Kidney glomerular epithelial cell (primary cell): ENCODE measurements at regions not wholly inside any gene's neighbourhood (a gene's known extent, or its start where the extent isn't known, plus 50 kb on each side); places are given as distances from the start of the nearest gene placed in this dataset.

Experiments
- DNase-seq: peaks from one replicate; lab custom pipeline; 2025; lab: John Stamatoyannopoulos, UW

- DNase-seq, result no peak
Observed at GRCh38 chr12:13288937-13289652, 92.6 kb downstream of the EMP1 start.

DNA sequence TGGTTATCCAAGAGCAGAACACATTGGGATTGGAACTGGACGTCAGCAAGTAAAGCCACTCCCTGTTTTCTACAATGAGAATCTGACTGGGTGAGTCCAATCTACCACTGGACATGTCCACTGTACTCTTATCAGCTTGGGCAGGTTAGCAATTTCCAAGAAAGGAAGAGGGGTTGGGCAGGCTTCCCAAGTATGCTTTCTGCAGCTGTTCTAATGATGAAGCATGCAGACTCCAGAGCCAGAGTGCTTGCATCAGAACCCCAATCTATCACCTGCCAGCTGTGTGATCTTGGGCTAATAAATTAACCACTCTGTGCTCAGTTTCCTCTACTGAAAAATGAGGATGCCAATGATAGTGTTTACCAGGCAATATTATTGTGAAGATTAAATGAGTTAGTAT lies 92.0 kb downstream of the EMP1 start:
- DNase-seq, result no peak

- no peak for DNase-seq
Observed at GRCh38 chr12:13283867-13284266, 87.3 kb downstream of the EMP1 start.

- DNase-seq, result no peak
Observed at GRCh38 chr12:13282861-13283260, 86.3 kb downstream of the EMP1 start.

- peak; percentile 68 for DNase-seq
Observed at GRCh38 chr12:13278249-13278787, 81.8 kb downstream of the EMP1 start.

GRCh38 chr12:13277293-13277692 lies 80.8 kb downstream of the EMP1 start:
- DNase-seq, result no peak

- no peak for DNase-seq
Observed at GRCh38 chr12:13275241-13276085, 78.9 kb downstream of the EMP1 start.

- DNase-seq, result no peak
Observed at GRCh38 chr12:13273850-13274249, 77.3 kb downstream of the EMP1 start.

DNA sequence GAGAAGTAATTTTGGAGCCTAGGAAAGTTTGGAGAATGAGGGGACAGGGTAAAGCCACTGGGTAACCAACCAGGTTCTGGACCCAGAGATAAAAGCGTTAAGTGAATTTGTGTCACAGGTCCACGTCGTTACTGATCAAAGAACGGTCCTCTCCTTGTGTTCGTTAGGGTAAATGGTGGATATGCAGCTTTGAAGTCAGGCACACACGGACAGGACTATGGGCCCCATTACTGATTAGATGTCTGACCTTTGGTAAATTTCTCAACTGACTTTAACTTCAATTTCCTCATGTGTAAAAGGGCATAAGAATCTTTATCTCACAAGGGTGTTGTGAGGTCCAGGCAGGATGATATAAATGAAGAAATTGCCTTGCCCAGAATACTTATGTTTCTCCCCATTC lies 76.6 kb downstream of the EMP1 start:
- DNase-seq, result no peak

DNA sequence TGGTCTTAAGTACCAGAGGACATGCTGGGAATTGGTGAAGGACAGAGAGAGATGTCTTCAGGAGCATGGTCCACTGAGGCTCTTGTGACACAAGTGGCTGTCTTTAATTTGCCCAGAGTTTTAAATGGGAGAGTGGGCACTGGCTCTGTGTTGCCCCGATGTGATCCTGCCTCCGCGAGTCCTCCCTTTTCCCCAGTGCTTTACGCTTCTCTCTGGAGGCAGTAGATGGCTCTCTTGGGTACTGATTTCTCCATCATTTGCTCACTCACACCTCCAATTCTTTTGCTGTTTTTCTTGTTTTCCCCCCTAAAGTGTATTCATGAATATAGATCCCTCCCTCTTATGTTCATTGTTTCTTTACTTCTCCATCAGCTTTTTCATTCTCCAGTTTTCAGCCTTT lies 74.3 kb downstream of the EMP1 start:
- DNase-seq, result no peak
